MV-4-11 (cell line): ENCODE measurements at regions not wholly inside any gene's neighbourhood (a gene's known extent, or its start where the extent isn't known, plus 50 kb on each side); places are given as distances from the start of the nearest gene placed in this dataset.
"Not testable (repeated sequence)": the region's sequence is repeated elsewhere in the genome, so short reads cannot be mapped to it uniquely, and the experiment has no call there.

ENCODE experiments used
- DNase-seq: peaks from one replicate; lab custom pipeline; 2025; lab: John Stamatoyannopoulos, UW

DNA sequence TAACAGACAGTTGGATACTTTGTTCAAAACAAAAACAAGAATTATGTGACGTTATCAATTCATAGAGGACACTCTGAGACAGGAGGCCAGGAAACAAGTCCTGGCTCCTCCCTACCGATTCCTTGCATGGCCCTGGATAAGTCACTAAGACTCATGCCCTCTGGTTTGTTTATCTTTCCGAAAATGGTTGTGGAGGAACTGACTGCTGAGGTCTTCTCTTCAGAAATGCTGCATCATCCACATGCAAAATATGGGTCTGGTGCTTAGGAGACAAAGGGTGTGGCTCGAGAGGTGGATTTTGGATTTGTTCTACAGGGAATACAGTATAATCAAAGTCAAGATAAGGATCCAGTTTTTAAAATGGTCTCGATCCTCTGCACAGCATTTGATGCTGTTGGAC is 130.9 kb downstream of the RELL1 start:
- no peak for DNase-seq

DNA sequence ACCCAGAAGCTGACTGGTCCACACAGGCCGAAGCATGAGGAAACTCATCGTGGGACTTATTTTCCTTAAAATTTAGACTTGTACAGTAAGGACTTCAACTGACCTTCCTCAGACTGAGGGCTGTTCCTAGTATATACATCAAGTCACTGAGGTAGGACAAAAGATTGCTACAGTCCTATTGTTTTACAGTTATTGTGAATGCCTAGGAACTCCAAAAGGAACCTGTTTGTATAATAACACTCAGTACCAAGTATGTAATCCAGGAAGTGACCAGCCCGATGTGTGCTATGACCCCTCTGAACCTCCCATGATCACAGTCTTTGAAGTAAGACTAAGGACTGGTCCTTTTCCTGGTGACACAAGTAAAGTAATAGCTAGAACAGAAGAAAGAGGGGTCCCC is 136.3 kb downstream of the RELL1 start:
- DNase-seq: not testable (repeated sequence)

DNA sequence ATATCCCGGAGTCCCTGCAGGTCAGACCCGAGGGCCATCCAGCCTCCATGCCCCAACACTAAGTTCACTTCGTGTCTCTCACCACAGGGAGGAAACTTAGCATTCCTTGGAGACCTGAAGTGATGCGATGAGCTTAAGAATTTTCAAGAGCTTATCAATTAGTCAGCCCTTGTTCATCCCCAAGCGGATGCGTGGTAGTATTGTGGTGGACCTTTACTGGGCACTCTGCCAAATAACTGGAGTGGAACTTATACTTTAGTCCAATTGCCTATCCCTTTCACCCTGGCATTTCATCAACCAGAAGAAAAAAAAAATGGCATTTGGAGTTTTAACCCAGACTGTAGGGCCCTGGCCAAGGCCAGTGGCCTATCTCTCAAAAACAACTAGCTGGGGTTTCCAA is 137.1 kb downstream of the RELL1 start:
- DNase-seq: no peak

DNA sequence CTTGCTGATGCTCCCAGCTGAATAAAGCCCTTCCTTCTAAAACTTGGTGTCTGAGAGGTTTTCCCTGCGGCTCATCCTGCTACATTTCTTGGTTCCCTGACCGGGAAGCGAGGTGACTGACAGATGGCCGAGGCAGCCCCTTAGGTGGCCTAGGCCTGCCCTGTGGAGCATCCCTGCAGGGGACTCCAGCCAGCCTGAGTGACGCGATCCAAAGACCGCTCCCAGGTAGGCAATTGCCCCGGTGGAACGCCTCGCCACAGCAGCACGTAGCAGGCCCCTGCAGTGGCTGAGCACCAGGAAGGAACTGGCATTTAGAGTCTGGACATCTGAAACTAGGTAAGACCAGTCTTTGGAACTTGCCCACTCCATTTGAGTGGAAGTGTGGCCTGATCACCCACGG is 139.6 kb downstream of the RELL1 start:
- no peak for DNase-seq

DNA sequence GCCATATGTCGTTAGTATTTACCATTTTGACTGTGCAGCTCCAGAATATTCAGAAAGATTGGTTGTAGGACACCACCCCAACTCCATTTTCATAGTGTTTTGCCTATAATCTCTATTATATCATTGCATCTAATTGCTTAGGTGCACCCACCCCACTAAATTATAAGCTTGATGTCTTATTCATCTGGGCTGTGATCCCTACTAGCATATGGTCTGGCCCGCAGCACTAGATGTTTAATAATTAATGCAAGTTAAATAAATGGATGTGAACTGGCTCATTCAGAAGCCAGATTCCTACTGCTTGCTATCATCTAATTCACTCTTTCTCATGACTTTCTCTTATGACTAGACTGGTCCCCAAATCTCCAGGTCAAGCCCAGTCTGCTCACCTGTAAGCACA is 143.5 kb downstream of the RELL1 start:
- DNase-seq: no peak

DNA sequence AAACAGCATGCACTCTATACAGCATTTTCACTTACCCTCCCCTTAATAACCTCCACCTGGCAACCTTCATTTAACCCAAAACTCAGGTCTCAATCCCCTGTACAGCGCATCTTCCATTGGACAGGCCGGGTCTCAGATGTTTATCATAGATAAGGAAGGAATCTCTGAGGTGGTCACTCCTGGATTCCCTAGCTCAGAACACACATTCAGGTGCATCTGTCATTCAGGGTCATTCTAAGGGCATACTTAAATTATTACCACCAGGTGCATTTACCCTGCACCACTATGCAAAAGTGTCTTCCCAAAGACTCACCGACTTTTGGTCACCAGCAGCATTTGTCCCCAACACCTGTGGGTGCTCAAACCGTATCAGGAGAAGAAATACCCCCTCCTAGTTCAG is 144.2 kb downstream of the RELL1 start:
- no peak for DNase-seq

DNA sequence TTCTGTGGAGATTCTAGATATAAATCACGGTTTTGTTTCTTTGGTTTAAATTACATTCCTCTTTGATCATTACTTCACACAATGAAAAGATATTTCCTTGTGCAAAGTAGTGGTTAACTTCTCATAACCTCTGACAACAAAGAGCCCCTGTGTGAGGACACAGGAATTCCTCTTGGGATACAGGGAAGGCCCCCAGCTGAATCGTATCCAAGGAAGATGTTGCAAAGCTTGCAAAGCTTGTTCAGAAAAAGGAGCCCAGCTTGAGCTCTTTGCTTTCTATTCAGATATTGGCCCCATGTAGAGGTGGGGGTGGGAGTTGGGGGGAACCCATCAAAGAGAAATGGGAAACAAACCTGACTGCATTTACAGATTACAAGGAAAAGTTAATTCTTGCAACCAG is 145.7 kb downstream of the RELL1 start:
- no peak for DNase-seq

DNA sequence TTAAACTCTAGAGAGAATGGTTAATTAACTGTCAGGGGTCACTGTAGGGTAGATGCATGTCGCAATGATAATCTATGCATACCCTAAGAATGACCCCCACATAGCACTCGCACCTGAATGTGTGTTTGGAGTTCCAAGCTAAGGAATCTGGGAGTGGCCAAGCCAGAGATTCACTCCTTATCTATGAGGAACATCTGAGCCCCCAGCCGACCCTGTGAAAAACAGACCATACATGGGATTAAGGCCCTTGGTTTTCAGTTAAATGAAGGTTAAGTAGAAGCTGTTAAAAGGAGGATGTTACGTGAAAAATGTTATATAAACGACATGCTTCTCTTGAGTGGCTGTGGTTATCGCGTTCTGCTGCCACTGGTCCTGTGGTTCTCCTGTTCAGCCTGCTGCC is 147.2 kb downstream of the RELL1 start:
- DNase-seq: no peak

DNA sequence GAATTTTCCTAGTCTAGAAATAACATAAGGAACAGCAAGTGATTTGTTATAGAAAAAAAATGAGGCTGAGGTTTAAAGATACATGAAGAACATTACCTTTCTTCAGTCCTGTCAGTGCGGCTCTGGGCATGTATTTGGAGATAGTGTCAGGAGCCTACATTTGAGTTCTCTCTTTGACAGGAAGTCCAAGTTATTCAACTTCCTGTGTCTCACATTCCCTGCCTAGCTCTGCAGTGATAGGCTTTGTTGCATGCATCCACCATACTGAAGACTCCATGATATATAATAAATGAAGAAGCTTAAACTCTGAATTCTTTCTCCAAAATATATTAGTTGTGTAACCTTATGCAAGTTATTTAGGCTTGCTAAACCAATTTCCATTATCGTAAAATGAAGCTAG is 148.7 kb downstream of the RELL1 start:
- DNase-seq: peak; percentile 4

DNA sequence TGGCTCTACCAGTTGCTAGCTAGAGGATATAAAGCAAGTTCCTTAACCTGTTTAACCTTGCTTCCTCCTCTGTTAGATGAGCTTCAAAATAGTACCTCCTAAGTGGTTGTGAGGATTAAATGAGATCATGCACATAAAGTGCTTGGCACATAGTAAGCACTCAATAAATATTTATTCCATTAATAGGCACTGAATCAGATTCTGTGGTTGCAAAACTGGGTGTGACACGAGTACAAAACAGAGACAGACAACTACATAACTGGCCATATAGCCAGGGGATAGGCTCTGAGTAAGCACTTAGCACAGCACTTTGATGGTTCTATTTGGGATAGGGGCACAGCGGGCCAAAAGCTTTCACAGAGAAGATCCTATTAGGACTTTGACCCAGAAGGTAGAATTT is 150.3 kb downstream of the RELL1 start:
- no peak for DNase-seq

DNA sequence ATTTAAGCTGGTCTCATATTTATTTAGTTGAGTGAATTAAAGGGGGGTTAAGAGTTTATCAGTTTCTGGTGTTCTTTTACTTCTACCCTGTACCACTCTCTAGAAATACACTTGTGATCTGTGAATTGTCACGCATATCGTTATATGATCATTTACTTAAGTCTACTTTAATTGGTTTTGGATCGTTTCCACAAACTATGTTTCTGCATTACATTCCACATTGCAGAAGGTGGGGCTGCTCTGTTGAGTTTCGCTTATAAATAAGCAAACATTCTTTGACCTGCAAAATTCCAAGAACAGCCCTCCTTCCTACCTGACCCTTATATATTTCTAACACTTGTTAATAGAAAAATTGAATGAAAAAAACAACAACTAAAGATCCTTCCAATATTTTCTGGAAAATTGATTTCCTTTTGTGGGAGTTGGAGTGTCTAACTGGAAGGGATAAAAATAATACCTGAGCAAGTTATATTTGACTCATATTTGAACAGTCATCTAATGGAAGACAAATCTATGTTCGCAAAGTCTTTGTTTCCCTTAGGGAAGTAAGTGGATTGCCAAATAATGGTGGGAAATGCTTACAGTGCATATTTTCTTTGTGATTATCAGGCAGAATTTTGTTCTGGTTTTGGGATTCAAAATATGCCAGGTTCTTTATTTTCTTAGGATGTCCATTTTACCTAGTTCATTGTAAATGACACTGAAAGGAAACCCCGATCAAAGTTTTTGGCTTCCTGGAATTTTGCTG is 152.7 kb downstream of the RELL1 start:
- DNase-seq: no peak

DNA sequence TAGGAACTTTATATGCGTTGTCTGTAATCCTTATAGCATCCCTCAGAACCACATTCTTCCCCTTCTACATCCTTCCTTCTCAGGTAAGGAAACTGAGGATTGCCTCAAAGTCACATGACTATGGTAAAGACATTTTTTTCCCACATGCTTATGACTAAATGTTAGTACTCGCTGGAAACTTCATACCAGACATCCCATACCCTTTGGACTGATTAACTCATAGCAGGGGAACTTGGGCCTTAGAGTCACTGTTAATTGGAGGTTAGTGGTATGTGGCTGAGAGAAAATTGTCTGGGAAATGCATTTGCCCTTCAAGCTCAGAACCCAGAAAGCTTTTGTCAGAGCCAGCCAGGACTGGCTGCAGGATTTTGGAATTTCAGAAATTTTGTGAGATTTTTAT is 155.0 kb downstream of the RELL1 start:
- no peak for DNase-seq

DNA sequence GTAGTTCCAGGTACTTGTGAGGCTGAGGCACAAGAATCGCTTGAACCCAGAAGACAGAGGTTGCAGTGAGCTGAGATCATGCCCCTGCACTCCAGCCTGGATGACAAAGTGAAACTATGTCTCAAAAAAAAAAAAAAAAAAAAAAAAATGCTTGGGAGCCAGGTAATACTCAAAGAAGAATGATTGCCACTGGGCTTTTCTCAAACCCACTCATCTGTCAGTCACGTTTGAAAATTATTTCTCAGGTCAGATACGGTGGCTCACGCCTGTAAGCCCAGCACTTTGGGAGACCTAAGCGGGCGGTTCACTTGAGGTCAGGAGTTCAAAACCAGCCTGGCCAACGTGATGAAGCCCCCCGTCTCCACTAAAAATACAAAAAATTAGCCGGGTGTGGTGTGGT is 155.7 kb downstream of the RELL1 start:
- DNase-seq: no peak

DNA sequence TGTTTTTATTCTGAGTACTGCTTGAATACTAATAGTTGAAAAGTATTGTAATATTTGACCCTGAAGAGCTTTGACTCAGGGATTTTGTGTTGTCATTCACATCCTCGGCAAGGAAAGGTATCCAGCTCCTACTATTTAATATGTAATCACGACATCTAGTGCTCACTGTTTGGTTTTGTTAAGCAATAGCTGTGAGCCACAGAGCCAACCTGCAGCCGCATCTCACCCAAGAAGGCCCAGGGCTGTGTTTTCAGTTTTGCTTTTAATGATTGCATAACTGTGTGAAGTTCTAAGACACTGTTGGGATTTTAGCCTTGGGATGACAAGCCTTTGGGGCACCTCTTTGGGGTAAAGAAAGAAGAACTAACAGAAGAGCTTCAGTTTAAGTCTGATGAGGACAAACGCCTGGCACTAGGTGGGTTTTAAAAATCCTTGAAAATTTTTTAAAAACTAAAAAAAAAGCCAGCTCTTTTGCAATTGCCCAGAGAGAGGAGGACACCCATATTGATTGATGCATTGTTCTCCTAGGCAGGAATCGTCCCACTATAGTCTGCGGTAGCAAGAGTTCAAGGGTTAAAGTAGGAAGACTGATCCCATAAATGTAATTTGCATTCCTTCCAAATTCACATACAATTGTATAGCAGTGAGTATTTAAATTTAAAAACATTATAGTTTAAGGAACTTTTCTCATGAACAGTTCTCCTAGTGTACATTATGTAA is 157.8 kb downstream of the RELL1 start:
- DNase-seq: peak; percentile 76

DNA sequence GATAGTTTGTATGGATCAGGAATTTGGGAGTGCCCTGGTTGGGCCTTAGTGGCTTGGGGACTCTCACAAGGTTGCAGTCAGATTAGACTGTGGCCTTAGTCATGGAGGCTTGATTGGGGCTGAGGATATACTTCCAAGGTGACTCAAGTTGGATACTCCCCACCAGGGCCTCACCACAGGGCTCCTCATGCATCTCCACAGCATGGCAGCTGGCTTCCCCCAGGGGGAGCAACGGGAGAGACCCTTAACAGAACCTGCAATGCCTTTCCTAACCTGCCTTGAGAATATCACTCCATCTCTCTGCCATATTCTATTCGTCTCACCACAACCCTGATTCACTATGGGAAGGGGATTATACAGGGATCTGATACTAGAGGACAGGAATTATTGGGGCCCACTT is 161.9 kb downstream of the RELL1 start:
- no peak for DNase-seq

DNA sequence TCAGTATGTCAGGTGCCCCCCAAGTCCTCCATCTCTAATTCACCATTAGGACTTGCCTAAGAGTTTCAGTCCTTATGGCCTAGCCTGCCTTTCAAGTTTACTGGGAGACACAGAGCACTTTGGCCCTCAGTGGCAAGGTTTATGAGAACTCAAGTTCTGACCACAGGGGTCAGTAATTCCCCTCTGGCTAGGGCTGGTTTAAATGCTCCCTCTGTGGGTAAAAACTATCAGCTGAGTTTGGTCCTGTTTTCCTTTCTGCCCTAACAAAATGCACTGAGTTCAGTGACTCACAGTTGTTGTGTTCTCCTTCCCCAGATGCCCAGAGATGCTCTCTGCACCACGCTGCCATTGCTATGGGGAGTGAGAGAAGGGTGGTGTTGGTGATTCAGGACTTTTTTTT is 163.2 kb downstream of the RELL1 start:
- no peak for DNase-seq

DNA sequence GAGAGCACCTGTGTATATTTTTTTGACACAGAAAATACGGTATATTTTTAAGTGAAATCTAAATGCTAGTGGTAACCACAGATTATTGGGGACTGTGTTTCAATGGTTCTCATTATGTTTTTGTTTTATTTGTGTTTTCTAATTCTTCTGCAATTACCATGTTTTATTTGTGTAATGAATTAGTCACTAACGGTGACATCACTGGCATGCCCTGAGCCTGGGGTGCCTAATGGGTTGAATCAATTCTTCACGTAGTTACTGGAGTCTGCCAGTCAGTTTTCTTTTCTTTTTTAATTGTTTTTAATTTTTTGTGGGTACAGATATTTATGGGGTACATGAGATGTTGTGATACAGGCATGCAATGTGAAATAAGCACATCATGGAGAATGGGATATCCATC is 168.8 kb downstream of the RELL1 start:
- DNase-seq: no peak

DNA sequence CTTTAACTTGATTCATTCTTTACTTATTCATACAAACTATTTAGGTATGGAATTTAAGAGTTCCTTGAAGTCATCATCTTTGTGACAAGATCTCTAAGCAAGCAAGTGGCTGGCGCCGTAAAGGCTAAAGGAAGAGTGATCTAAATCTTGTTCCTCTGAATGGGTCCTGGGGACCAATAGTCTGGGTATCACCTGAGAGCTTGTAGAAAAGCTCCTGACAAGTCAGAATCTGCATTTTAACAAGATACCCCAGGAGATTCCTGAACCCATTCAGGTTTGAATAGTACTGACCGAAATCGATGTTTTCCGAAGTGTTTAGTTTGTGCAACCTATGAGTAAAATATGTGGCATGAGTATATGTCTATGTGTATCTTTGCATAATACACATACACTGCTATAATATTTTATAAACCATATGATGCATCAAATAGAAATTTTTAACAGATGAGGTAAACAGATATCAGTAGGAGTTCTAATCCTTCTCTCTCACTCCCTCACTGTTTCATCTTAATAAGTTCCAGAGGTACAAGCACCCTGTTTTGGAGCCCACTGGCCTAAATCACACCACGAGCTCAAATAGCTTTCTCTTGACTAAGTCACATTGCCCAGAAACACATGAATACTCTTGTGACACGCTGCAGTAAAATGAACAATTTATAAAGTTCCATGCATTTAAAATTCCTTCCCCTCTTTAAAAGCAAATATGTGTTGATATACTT is 170.0 kb downstream of the RELL1 start:
- no peak for DNase-seq

DNA sequence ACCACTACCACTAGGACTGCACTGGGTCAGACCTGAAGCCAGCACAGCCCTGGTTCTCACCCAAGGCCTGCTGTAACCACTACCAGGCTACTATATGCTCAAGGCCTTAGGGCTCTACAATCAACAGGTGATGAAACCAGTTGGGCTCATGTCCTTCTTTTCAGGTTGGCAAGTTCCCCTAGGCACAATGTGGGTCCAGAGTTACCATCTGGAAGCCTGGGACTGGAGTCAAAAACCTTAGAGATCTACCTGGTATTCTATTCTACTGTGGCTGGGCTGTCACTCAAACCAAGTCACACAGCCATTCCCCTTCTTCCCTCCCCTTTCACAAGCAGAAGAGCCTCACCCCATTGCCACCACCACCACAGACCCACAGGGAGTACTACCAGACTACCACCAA is 175.6 kb downstream of the RELL1 start:
- no peak for DNase-seq

DNA sequence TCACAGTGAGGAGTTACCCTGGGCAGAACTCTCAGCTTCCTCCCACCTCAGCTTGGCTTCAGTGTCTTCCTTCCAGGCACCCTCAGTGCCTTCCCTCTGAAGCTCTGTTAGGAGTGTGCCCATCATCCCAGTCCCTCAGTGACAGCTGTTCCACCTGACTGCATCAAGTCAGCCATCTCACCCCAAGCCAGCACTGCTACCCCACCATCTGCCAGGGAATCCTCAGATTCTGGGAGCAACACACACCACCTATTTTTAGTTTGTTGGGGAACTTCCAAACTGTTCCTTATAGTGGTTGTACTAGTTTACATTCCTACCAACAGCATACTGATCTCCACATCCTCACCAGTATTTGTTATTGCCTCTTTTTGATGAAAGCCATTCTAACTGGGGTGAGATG is 182.9 kb downstream of the RELL1 start:
- DNase-seq: no peak

DNA sequence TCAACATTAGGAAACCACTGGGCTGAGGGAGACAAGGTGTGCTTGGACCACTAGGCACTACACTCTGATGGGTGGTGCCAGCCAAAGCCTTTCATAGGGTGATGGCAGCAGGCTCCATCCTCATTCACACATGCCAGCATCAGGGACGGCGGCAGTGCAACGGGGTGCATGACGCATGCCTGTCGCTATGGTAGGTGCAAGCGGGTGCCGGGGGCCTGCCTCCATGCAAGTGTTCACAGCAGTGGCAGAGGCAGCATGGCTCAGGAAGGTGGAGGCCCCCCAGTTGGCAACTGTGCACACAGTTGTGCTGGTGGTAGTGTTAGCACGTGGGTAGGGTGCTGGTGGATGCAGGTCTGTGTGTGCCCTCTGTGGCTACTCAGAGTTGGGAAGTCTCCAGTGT is 184.1 kb downstream of the RELL1 start:
- DNase-seq: no peak
